Glomerular visceral epithelial cell (primary cell): ENCODE measurements at regions not wholly inside any gene's neighbourhood (a gene's known extent, or its start where the extent isn't known, plus 50 kb on each side); places are given as distances from the start of the nearest gene placed in this dataset.
"Not testable (repeated sequence)": the region's sequence is repeated elsewhere in the genome, so short reads cannot be mapped to it uniquely, and the experiment has no call there.

Source experiments
- DNase-seq: peaks from one replicate; pipeline ENCODE4 v3.0.0-alpha.2; 2016; ENCODE audit errors: extremely low spot score

GRCh38 chr14:30069536-30069935 is 141.9 kb upstream of the PRKD1 start:
- DNase-seq = no peak

- not testable (repeated sequence) for DNase-seq
Measured at GRCh38 chr14:30072454-30072853, 144.8 kb upstream of the PRKD1 start.

GRCh38 chr14:30077946-30078345 is 150.3 kb upstream of the PRKD1 start:
- DNase-seq = no peak

- DNase-seq = no peak
Measured at GRCh38 chr14:30078811-30079402, 151.3 kb upstream of the PRKD1 start.

GRCh38 chr14:30082486-30082885 is 154.8 kb upstream of the PRKD1 start:
- no peak for DNase-seq

- DNase-seq = no peak
Measured at GRCh38 chr14:30084811-30085210, 157.2 kb upstream of the PRKD1 start.

GRCh38 chr14:30085943-30086342 is 158.3 kb upstream of the PRKD1 start:
- no peak for DNase-seq

GRCh38 chr14:30088620-30089019 is 161.0 kb upstream of the PRKD1 start:
- DNase-seq = no peak

GRCh38 chr14:30108975-30109700 is 181.5 kb upstream of the PRKD1 start:
- no peak for DNase-seq

- no peak for DNase-seq
Measured at GRCh38 chr14:30114051-30114450, 186.4 kb upstream of the PRKD1 start.

- no peak for DNase-seq
Measured at GRCh38 chr14:30115756-30116155, 188.1 kb upstream of the PRKD1 start.

- DNase-seq = no peak
Measured at GRCh38 chr14:30118992-30119640, 191.5 kb upstream of the PRKD1 start.

GRCh38 chr14:30125322-30125979 is 197.8 kb upstream of the PRKD1 start:
- no peak for DNase-seq

GRCh38 chr14:30129807-30130206 is 202.2 kb upstream of the PRKD1 start:
- no peak for DNase-seq

- DNase-seq = no peak
Measured at GRCh38 chr14:30131581-30132097, 204.0 kb upstream of the PRKD1 start.

- no peak for DNase-seq
Measured at GRCh38 chr14:30132196-30132595, 204.5 kb upstream of the PRKD1 start.

GRCh38 chr14:30134936-30135335 is 207.3 kb upstream of the PRKD1 start:
- no peak for DNase-seq

- DNase-seq = no peak
Measured at GRCh38 chr14:30138567-30138966, 210.9 kb upstream of the PRKD1 start.

- no peak for DNase-seq
Measured at GRCh38 chr14:30142216-30142615, 214.6 kb upstream of the PRKD1 start.

GRCh38 chr14:30143627-30144026 is 216.0 kb upstream of the PRKD1 start:
- DNase-seq = no peak

GRCh38 chr14:30153717-30154116 is 226.1 kb upstream of the PRKD1 start:
- no peak for DNase-seq

GRCh38 chr14:30156571-30156970 is 228.9 kb upstream of the PRKD1 start:
- DNase-seq = no peak
